ENCODE measurements at regions not wholly inside any gene's neighbourhood (a gene's known extent, or its start where the extent isn't known, plus 50 kb on each side); places are given as distances from the start of the nearest gene placed in this dataset.

DNA sequence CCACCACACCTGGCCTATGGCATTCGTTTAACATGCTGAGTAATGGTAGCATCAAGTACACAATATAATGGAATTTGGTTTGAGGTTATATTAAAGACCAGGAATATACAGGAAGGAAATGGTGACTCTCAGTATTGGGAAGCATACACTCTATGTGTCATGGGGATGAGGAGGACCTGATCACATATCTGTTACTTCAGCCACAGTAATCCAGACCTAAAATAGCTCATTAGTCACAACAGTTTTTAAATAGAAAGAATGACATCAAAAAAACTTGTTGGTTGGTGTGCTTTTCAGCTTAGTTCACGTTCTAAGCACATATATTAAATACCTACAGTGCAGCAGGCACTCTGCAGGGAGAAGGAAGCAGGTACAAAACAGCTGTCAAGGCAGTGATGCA is 52.5 kb upstream of the ATP2C1 start:
- no peak overlapping the region; the same call in 1 of the 2 replicates for H3K9ac ChIP-seq (ENCODE audit: low read depth, low read length)
- no peaks in the 10 kb centered on the region for H3K9me3 ChIP-seq (ENCODE audit: control insufficient read depth, insufficient read depth, low read length)
- H3K27ac ChIP-seq (ENCODE audit: low read depth, low read length) = no peak overlapping the region
- H3K36me3 ChIP-seq (ENCODE audit: control insufficient read depth, insufficient read depth, low read length) = no peaks in the 10 kb centered on the region
- H3K4me3 ChIP-seq (ENCODE audit: low read depth, low read length) = no peak overlapping the region
- H3K4me1 ChIP-seq (ENCODE audit: control insufficient read depth, insufficient read depth, low read length) = peaks cover 39% of the 10 kb centered on the region
- no peaks in the 10 kb centered on the region for H3K27me3 ChIP-seq (ENCODE audit: control insufficient read depth, insufficient read depth, low read length)

DNA sequence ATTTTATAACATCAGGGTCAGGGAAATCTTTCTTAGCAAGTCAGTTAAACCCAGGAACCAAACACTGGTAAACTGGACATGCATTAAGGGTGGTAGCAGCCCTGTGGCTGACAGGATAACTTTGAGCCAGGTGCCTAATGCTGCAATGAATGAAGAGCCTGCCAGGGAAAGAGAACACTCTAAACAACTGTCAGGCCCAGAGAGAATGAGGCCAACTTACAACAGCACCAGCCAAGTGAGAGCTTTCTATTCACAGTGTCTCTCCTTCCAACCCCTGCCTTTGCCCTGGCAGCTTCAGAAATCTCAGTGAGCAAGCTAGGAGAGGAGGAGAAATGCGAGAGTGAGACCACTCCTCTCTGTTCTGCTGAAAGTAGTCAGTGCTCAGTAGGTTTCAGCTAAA is 50.4 kb upstream of the ATP2C1 start:
- H3K27me3 ChIP-seq (ENCODE audit: control insufficient read depth, insufficient read depth, low read length) = no peaks in the 10 kb centered on the region
- no peaks in the 10 kb centered on the region for H3K36me3 ChIP-seq (ENCODE audit: control insufficient read depth, insufficient read depth, low read length)
- no peak overlapping the region for H3K4me3 ChIP-seq (ENCODE audit: low read depth, low read length)
- H3K27ac ChIP-seq (ENCODE audit: low read depth, low read length) = no peak overlapping the region
- H3K4me1 ChIP-seq (ENCODE audit: control insufficient read depth, insufficient read depth, low read length) = peaks cover 37% of the 10 kb centered on the region
- H3K9me3 ChIP-seq (ENCODE audit: control insufficient read depth, insufficient read depth, low read length) = no peaks in the 10 kb centered on the region
- no peak overlapping the region for H3K9ac ChIP-seq (ENCODE audit: low read depth, low read length)
